AG09309 (cell line): ENCODE measurements at regions not wholly inside any gene's neighbourhood (a gene's known extent, or its start where the extent isn't known, plus 50 kb on each side); places are given as distances from the start of the nearest gene placed in this dataset.
A peak's percentile ranks its signal among the peaks of the same experiment; 100 is the strongest.

Experiments
- DNase-seq: peaks from one replicate; pipeline ENCODE4 v3.0.0-alpha.2; 2010; ENCODE audit warnings: low read depth
- H3K4me3 ChIP-seq: 2 replicates; pipeline ENCODE4 v1.5.1; 2011; ENCODE audit warnings: mild to moderate bottlenecking, low read depth, low read length, moderate library complexity; ENCODE audit not compliant: control insufficient read depth
- TF ChIP-seq, protein P1 (sequence below): IDR thresholded peaks from 2 replicates; pipeline ENCODE4 v1.5.1; 2011; ENCODE audit warnings: mild to moderate bottlenecking, low read depth, low read length, inconsistent platforms; ENCODE audit not compliant: insufficient read depth, control insufficient read depth; ENCODE audit errors: missing control alignments

DNA sequence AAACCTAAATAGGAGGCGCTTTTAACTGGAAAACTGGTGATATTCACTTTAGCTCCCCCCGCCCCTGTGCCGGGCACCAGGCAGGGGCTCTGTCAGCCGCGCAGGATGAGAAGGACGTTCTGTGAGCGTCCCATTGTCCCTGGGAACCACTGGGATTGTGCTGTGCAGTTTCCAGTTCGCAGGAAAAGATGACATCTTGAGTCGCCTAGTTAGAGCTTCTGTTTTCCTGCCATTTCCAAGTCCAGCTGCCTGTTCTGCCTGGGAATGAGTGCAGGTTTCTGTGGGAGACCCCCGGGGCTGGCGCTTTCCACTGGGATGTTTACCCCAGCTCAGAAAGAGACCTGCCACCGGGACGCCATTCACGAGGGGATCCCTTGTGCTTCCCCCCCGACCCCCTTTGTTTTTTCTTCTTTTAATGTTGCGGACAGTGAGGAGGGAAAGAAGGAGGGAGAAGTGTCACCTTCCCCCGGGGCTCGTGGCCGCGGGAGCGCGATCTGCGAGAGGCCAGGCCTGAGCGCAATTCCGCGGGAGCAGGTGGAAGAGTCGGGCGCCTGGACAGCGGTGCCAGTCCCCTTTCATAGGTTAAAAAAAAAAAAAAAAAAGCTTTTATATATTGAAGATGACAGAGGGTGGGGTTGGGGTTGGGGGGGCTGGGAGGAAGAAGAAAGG lies 121.5 kb downstream of the RMI1 start:
- no peak overlapping the region for H3K4me3 ChIP-seq
- TF ChIP-seq, protein P1, sequence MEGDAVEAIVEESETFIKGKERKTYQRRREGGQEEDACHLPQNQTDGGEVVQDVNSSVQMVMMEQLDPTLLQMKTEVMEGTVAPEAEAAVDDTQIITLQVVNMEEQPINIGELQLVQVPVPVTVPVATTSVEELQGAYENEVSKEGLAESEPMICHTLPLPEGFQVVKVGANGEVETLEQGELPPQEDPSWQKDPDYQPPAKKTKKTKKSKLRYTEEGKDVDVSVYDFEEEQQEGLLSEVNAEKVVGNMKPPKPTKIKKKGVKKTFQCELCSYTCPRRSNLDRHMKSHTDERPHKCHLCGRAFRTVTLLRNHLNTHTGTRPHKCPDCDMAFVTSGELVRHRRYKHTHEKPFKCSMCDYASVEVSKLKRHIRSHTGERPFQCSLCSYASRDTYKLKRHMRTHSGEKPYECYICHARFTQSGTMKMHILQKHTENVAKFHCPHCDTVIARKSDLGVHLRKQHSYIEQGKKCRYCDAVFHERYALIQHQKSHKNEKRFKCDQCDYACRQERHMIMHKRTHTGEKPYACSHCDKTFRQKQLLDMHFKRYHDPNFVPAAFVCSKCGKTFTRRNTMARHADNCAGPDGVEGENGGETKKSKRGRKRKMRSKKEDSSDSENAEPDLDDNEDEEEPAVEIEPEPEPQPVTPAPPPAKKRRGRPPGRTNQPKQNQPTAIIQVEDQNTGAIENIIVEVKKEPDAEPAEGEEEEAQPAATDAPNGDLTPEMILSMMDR = no peak
- DNase-seq = no peak

DNA sequence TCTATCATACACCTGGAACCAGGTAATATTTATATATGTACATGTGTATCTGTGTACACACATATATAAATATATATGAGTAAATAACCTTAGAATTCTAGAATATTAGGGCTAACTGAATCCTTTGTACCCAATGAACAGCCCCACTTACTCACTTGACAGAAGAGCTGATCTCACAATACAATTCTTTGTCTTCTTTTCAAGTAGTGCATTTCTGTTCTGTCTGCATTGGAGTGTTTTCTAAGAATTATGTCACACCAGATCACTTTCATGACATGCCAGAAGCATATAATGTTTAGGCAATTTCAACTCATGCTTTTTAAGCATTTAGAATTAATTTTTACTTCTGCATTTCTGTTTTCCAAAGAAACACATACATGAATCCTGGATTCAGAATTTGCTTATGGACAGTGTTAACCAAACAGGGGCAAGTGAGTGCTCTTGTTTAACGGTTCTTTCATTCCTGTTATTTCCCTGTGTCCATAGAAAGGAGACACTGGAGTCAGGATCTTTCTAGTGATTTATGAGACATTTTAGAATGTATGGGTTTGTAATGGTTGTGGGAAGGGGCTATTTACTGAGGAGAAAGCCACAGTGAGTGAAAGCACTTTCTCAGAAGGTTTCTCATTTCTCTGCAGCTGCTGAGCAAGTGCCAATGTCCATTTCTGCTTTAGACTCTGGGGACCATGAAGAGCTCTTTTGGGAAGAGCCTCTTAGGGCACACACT lies 123.2 kb downstream of the RMI1 start:
- TF ChIP-seq, protein P1 = no peak
- DNase-seq = no peak
- H3K4me3 ChIP-seq = no peak overlapping the region

DNA sequence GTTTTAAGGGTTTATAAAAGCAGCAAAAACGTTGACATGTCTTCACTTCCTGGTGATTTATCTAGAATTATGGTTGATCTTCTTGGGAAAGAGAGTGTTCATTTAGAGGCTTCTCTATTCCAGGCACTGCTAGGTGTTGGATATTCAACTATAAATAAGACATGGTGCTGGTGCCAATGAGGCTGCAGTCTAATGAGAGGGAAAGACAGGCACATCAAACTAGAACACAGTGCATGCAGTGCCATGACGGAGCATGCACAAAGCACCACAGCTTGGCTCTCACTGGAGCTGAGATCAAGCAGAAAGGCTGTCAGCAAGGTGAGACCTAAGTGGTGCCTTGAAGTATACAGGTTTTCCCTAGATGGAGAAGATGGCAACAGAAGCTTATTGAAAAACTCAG lies 126.5 kb downstream of the RMI1 start:
- H3K4me3 ChIP-seq = no peak overlapping the region
- TF ChIP-seq, protein P1 = no peak
- no peak for DNase-seq

DNA sequence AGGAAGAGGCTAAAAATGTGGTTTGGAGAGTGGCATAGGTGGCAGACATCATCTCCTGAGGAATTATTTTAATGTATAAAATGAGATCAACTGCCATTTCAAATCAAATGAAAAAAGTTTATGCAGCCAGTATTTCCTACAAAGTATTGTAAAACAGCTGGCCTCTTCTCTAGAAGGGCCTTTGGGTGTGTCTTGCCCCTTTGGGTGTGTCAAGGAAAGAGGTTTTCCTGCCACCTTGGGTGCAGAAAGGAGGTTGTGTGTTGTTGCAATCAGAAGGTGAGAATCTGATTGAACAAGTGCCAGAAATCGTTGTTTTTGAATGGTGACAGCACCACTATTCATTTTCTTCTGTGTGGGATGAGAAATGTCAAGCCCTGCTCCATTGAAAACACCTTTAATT lies 127.4 kb downstream of the RMI1 start:
- TF ChIP-seq, protein P1 = no peak
- DNase-seq = no peak
- H3K4me3 ChIP-seq = no peak overlapping the region

DNA sequence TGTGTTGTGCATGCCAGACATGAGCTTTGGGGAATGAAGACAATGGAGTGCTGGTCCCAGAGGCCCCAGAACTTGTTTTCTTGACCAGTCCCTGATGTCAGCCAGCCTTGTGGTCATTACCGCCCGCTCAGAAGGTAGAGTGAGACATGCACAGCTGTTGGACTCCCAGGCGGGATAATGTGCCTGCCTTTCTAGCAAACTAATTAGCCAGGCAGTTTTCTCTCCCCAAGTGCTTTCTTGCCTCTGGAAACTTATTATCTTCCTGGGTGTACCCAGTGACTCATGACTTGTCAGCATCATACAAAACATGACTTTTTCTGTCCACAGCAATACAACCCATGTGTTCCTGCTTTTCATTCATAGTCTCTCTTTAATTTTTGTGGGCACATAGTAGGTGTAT lies 131.1 kb downstream of the RMI1 start:
- TF ChIP-seq, protein P1 = no peak
- no peak for DNase-seq
- H3K4me3 ChIP-seq = no peak overlapping the region

DNA sequence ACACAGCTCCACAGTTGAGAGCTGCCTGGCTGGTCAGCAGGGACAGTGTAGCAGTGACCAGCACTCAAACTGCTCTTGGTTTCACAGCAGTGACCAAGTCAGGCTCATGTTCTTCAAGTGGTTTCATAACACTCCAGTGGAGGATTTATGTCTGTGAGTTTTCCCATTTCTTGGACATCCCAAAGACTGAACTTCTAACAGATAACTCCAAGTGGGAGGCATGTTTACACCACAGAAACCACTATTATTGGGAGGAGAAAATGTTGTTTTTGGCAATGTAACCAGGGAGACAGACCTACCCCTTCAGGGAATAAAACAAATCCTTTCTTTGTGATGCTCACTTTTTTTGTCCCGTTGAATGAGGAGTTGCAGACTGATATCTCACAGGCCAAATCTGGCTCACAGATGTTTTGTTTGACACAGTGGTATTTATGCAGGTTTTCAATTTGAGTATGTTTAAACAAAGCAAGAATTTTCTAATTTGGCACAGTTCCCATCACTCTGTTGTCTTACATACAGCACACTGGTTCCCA lies 141.5 kb downstream of the RMI1 start:
- H3K4me3 ChIP-seq = no peak overlapping the region
- TF ChIP-seq, protein P1 = no peak
- peak; percentile 13 for DNase-seq
